Colonic mucosa (tissue), 4 donors: ENCODE measurements at regions not wholly inside any gene's neighbourhood (a gene's known extent, or its start where the extent isn't known, plus 50 kb on each side); places are given as distances from the start of the nearest gene placed in this dataset.

Experiments used
- DNase-seq: peaks from one replicate; pipeline ENCODE4 v3.0.0-alpha.2; 2020
- H3K27ac ChIP-seq: fragments of 200-600 bp; one replicate; pipeline ENCODE4 v1.8.0; 2021
- H3K27me3 ChIP-seq: fragments of 200-600 bp; one replicate; pipeline ENCODE4 v1.8.0; 2021
- H3K36me3 ChIP-seq: fragments of 200-600 bp; one replicate; pipeline ENCODE4 v1.8.0; 2021
- H3K4me1 ChIP-seq: fragments of 200-600 bp; one replicate; pipeline ENCODE4 v1.8.0; 2021; ENCODE audit warnings: mild to moderate bottlenecking
- H3K4me3 ChIP-seq: fragments of 200-600 bp; one replicate; pipeline ENCODE4 v1.8.0; 2021
- H3K9ac ChIP-seq, 2 donors: one replicate each; pipeline ENCODE4 v1.7.0; 2013; ENCODE audit warnings: control low read depth in 2 of 2, low read depth in 2 of 2, low read length in 2 of 2
- H3K9me3 ChIP-seq: fragments of 200-600 bp; one replicate; pipeline ENCODE4 v1.8.0; 2021
- CTCF ChIP-seq: fragments of 200-600 bp; IDR thresholded peaks from one replicate; pipeline ENCODE4 v1.8.0; 2022; ENCODE audit warnings: antibody characterized with exemption, mild to moderate bottlenecking
- intact Hi-C: fragments of 100-400 bp; cut with DNase I; formaldehyde crosslinking; loops from one replicate; pipeline ENCODE4 v1.14.1; 2022
- donor health status: healthy.
- donor health status: DM: no; HTN: no; CAD: no.
- donor health status: DM: no; HTN: no; CAD: no.

GRCh38 chr2:150647943-150648342, 160.5 kb upstream of the RND3 start:
- Histone ChIP-seq H3K27me3 (no peaks in the 10 kb centered on the region), H3K9ac (no peak overlapping the region), H3K27ac (no peak overlapping the region), H3K4me1 (no peaks in the 10 kb centered on the region), H3K4me3 (no peak overlapping the region), H3K36me3 (no peaks in the 10 kb centered on the region), H3K9me3 (no peaks in the 10 kb centered on the region)
- intact Hi-C loops, result no loop called here
- DNase-seq, result no peak
- no peak for TF ChIP-seq CTCF

- no peaks in the 10 kb centered on the region for H3K27me3 ChIP-seq
- no peaks in the 10 kb centered on the region for H3K9me3 ChIP-seq
- H3K9ac ChIP-seq, result no peak overlapping the region
- no peak overlapping the region for H3K4me3 ChIP-seq
- no peaks in the 10 kb centered on the region for H3K4me1 ChIP-seq
- TF ChIP-seq CTCF, result no peak
- no peaks in the 10 kb centered on the region for H3K36me3 ChIP-seq
- intact Hi-C loops, result no loop called here
- no peak overlapping the region for H3K27ac ChIP-seq
- no peak for DNase-seq
Observed at GRCh38 chr2:150646746-150647145, 159.3 kb upstream of the RND3 start.

- H3K36me3 ChIP-seq, result no peaks in the 10 kb centered on the region
- no peak overlapping the region for H3K9ac ChIP-seq
- intact Hi-C loops, result no loop called here
- H3K4me3 ChIP-seq, result no peak overlapping the region
- H3K27ac ChIP-seq, result no peak overlapping the region
- TF ChIP-seq CTCF, result no peak
- H3K9me3 ChIP-seq, result no peaks in the 10 kb centered on the region
- H3K4me1 ChIP-seq, result no peaks in the 10 kb centered on the region
- no peak for DNase-seq
- H3K27me3 ChIP-seq, result no peaks in the 10 kb centered on the region
Observed at GRCh38 chr2:150644298-150645067, 157.0 kb upstream of the RND3 start.

- intact Hi-C loops, result no loop called here
- Histone ChIP-seq H3K27me3 (no peaks in the 10 kb centered on the region), H3K27ac (no peak overlapping the region), H3K4me3 (no peak overlapping the region), H3K9me3 (no peaks in the 10 kb centered on the region), H3K4me1 (no peaks in the 10 kb centered on the region), H3K36me3 (no peaks in the 10 kb centered on the region), H3K9ac (no peak overlapping the region)
- no peak for TF ChIP-seq CTCF
- no peak for DNase-seq
Observed at GRCh38 chr2:150643114-150643725, 155.8 kb upstream of the RND3 start.

- Histone ChIP-seq H3K27ac (no peak overlapping the region), H3K4me3 (no peak overlapping the region), H3K9me3 (no peaks in the 10 kb centered on the region), H3K4me1 (no peaks in the 10 kb centered on the region), H3K27me3 (no peaks in the 10 kb centered on the region), H3K36me3 (no peaks in the 10 kb centered on the region), H3K9ac (no peak overlapping the region)
- intact Hi-C loops, result no loop called here
- TF ChIP-seq CTCF, result no peak
- no peak for DNase-seq
Observed at GRCh38 chr2:150640039-150640438, 152.6 kb upstream of the RND3 start.
